T-helper 2 cell (primary cell): ENCODE measurements at regions not wholly inside any gene's neighbourhood (a gene's known extent, or its start where the extent isn't known, plus 50 kb on each side); places are given as distances from the start of the nearest gene placed in this dataset.
"Not testable (repeated sequence)": the region's sequence is repeated elsewhere in the genome, so short reads cannot be mapped to it uniquely, and the experiment has no call there.

Experiments used
- DNase-seq, 5 experiments: peaks; one replicate each; pipeline versions ENCODE4 v3.0.0 to v3.0.0-alpha.2; 2012 to 2022

DNA sequence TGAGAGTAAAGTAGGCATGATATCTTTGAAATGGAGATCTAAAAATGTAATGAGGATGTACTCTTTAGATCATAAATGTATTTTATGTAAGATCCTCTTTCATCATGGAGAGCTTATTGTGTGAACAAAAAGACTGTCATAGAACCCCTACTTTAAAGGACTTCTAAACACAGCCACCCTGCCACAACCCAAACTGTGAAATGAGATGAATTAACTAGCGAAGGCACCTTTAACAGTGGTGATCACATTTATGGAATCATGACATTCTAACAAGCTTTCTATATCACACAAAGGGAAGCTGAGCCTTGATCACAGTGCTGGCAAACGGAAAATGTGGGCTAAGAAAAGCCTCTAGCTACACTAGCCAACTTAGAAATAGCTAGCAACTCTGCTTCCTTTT lies 1585.2 kb downstream of the EFNA5 start:
- no peak for DNase-seq

- DNase-seq = no peak
Observed at GRCh38 chr5:106085136-106085535, 1585.6 kb downstream of the EFNA5 start.

- DNase-seq = no peak
Observed at GRCh38 chr5:106080535-106080934, 1590.2 kb downstream of the EFNA5 start.

DNA sequence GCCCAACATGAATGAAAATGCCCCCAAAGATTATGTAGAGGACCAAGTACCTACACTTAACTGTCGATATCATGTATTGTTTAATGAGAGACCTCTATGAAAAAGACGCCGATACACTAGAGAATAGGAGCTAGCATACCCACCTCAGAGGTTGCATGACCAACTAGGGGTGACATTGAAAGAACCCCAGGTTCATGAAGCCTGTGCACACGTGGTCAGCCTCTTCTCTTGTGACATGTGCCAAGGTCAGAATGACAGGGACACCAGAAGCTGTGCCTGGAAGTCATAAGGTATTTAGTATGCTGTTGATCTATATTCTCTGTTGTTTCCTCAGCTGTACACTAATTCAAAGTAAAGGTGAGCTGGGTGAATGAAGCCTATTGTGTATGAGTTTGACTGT lies 1594.1 kb downstream of the EFNA5 start:
- DNase-seq = no peak

- no peak for DNase-seq
Observed at GRCh38 chr5:106072208-106072607, 1598.5 kb downstream of the EFNA5 start.

- no peak for DNase-seq
Observed at GRCh38 chr5:106047341-106047740, 1623.4 kb downstream of the EFNA5 start.

DNA sequence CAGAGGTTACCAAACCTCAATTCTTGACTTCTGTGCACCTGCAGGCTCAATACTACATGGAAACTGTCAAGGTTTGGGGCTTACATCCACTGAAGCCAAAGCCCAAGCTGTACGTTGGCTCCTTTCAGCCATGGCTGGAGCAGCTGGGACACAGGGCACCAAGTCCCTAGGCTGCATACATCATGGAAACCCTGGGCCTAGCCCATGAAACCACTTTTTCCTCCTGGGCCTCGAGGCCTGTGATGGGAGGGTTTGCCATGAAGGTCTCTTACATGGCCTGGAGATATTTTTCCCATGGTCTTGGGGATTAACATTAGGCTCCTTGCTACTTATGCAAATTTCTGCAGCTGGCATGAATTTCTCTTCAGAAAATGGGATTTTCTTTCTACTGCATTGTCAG lies 1638.7 kb downstream of the EFNA5 start:
- DNase-seq = not testable (repeated sequence)

- no peak for DNase-seq
Observed at GRCh38 chr5:106028314-106028713, 1642.4 kb downstream of the EFNA5 start.

- DNase-seq = no peak
Observed at GRCh38 chr5:106020894-106021293, 1649.8 kb downstream of the EFNA5 start.

DNA sequence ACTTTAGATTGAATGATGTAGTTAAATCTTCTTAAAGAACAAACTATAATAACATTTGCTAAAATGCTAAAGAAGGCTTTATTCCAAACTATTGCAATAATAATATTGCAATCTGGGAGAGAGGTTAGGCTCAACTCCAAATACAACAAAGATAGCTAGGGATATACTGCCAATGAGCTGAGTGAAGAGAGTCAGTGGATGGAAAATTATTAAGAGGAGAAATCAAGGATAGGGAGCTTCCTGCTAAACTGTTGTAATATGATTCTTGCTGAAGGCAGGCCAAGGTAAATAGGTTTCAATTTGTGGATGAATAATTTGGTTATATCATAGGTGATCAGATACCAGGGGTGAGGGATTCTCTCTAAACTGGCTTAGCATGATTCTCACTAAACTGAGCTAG lies 1651.5 kb downstream of the EFNA5 start:
- no peak for DNase-seq

DNA sequence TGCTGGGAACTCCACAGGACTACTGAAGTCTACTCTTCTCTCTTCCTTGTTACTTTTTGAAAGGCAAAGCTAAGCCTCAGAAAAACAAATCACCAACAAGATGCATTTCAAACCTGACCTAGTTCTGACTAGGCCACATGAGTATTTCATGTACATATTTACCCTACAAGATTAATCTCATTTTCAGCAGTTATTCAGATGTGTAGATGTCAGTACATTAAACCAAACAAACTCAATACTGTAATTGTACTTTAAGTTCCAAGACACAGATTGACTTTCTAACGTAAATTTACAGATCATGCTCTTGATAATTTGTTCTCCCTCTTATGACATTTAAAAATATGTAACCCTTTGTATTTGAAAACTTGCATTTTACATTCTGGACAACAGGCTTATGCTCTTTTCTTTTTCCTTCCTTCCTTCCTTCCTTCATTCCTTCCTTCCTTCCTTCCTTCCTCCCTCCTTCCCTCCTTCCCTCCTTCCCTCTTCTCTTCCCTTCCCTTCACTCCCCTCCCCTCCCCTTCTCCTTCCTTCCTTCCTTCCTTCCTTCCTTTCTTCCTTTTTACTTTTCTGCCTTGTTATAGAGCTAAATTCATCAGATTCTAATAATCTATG lies 1653.4 kb downstream of the EFNA5 start:
- no peak for DNase-seq

DNA sequence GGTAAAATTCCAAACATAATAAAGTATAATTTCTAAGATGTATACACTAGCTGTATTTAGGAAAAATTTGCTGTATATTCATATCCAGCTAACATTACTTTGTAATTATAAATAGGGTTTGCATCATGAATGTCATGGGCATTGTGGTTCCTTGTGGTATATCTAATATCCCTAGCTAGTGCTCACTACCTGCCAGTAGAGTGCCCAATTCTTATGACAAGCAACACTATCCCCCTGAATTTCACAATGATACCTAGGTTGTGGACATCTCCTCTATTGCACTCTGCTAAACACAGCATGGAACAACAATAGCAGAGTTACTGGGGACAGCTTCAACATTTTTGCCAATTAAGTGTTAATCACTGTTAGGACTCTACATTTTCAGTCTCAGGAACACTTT lies 1656.5 kb downstream of the EFNA5 start:
- DNase-seq = no peak

GRCh38 chr5:106006242-106006641 lies 1664.5 kb downstream of the EFNA5 start:
- DNase-seq = no peak

- DNase-seq = not testable (repeated sequence)
Observed at GRCh38 chr5:105998991-105999390, 1671.7 kb downstream of the EFNA5 start.

DNA sequence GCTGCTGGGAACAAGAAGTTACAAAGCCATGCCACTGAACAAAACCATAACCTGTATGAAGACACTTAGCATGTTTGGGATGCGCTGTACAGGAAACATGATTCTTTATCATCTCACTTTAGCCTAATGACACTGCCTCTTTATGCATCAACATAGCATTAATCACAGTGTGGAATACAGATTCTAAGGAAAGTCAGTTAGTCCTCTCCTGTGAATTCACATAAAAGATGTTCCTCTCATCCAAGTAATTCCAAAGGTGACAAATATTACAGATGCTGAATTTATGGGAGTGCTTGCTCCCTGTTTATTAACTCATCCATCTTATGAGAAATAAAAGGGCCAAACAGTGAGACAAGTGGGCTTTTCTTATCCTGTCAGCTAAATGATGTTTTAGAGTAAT lies 1677.7 kb downstream of the EFNA5 start:
- DNase-seq = no peak

- DNase-seq = no peak
Observed at GRCh38 chr5:105982526-105982925, 1688.2 kb downstream of the EFNA5 start.

- DNase-seq = no peak
Observed at GRCh38 chr5:105978011-105978410, 1692.7 kb downstream of the EFNA5 start.

- DNase-seq = no peak
Observed at GRCh38 chr5:105977163-105977562, 1693.6 kb downstream of the EFNA5 start.

DNA sequence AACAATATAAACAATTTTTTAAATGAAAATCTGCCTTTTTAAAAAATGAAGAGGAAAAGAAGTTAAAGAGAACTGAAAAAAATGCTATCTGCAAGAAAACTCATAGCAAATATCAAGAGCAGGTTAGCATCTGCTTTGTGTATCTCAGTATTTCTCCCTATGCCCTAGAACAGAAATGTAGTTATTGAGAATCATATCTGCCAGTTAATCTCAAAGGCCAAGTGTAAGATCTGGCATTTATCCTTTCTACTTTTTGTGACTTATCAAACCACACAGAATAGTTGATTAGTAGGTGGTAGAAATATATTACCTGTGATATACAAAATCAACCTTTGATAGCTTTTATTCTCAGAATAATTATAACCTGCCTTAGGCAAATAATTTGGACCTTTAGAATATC lies 1699.8 kb downstream of the EFNA5 start:
- no peak for DNase-seq

GRCh38 chr5:105968981-105969380 lies 1701.8 kb downstream of the EFNA5 start:
- DNase-seq = no peak

- no peak for DNase-seq
Observed at GRCh38 chr5:105963696-105964255, 1707.0 kb downstream of the EFNA5 start.

GRCh38 chr5:105961572-105961971 lies 1709.2 kb downstream of the EFNA5 start:
- DNase-seq = no peak

- DNase-seq = no peak
Observed at GRCh38 chr5:105956456-105957196, 1714.1 kb downstream of the EFNA5 start.

DNA sequence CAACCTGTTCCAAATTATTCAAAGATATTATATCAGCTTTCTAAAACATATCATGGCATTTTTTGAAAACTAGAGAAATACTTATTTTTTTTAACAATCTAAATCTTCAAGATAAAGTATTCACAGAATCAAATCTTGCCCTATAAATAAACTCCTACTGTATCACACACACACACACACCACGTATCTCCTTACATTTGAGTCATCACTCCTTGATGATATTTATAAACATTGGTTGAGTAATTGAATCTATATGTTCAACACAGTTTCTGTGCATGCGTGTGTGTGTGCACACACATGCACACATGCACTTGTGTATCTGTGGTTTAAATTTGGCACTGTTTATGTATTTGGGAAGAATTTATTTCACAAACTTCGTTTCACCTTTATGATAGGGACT lies 1716.4 kb downstream of the EFNA5 start:
- DNase-seq = no peak
